SK-N-SH (cell line): ENCODE measurements at regions not wholly inside any gene's neighbourhood (a gene's known extent, or its start where the extent isn't known, plus 50 kb on each side); places are given as distances from the start of the nearest gene placed in this dataset.
A peak's percentile ranks its signal among the peaks of the same experiment; 100 is the strongest.

ENCODE experiments used
- CTCF ChIA-PET: fragments of 300-600, 350-600 bp; formaldehyde crosslinking; extraction: SDS; loops from one replicate; lab custom pipeline; 2021; lab: Yijun Ruan, JAX
- POLR2A ChIA-PET: fragments of 350-600 bp; sonication (Branson Sonifier 250); formaldehyde crosslinking; extraction: SDS; loops from one replicate; lab custom pipeline; 2020; ENCODE audit warnings: antibody characterized with exemption, inconsistent platforms; lab: Yijun Ruan, JAX
- DNase-seq: peaks from one replicate; pipeline ENCODE4 v3.0.0; 2012
- H2AFZ ChIP-seq: fragments of 200-600 bp; sonication (generic); 2 replicates; pipeline ENCODE4 v1.8.1; 2016; ENCODE audit warnings: antibody characterized with exemption, mild to moderate bottlenecking, low read depth
- H3F3A ChIP-seq: fragments of 200-600 bp; sonication (generic); replicated peaks from 2 replicates; pipeline ENCODE3; 2016; ENCODE audit warnings: antibody characterized with exemption, mild to moderate bottlenecking; ENCODE audit not compliant: insufficient read depth
- H3K27ac ChIP-seq, 2 experiments: fragments of 200-500 bp in 1 of 2; fragments of 200-600 bp in 1 of 2; sonication (Bioruptor generic) in 1 of 2; sonication (generic), shearing (Covaris generic) in 1 of 2; 2 replicates each; pipeline versions ENCODE4 v1.5.1 to v1.6.1; 2014 to 2016; ENCODE audit warnings: low read depth in 2 of 2, inconsistent platforms in 1 of 2, low read length in 1 of 2, mild to moderate bottlenecking in 1 of 2, mixed read lengths in 1 of 2
- H3K27me3 ChIP-seq: fragments of 200-600 bp; sonication (generic), shearing (Covaris generic); 2 replicates; pipeline ENCODE4 v1.6.1; 2016; ENCODE audit warnings: mixed run types; ENCODE audit not compliant: insufficient read depth
- H3K36me3 ChIP-seq, 2 experiments: fragments of 200-500 bp in 1 of 2; fragments of 200-600 bp in 1 of 2; sonication (Bioruptor generic) in 1 of 2; sonication (generic) in 1 of 2; replicated peaks in 1 of 2; 2 replicates each; pipeline versions ENCODE3 to v1.5.1; 2014 to 2016; ENCODE audit warnings: low read length in 1 of 2, mild to moderate bottlenecking in 1 of 2; ENCODE audit not compliant: insufficient read depth in 2 of 2, control insufficient read depth in 1 of 2
- H3K4me1 ChIP-seq, 2 experiments: fragments of 200-500 bp in 1 of 2; fragments of 200-600 bp in 1 of 2; sonication (Bioruptor generic) in 1 of 2; sonication (generic), shearing (Covaris generic) in 1 of 2; 2 replicates each; pipeline versions ENCODE4 v1.5.1 to v1.6.1; 2014 to 2016; ENCODE audit warnings: low read depth in 1 of 2, low read length in 1 of 2, mixed run types in 1 of 2; ENCODE audit not compliant: insufficient read depth in 2 of 2, control insufficient read depth in 1 of 2
- H3K4me2 ChIP-seq: fragments of 200-600 bp; sonication (generic), shearing (Covaris generic); 2 replicates; pipeline ENCODE4 v1.6.1; 2017; ENCODE audit warnings: mixed run types
- H3K4me3 ChIP-seq, 2 experiments: fragments of 200-500 bp in 1 of 2; fragments of 200-600 bp in 1 of 2; sonication (Bioruptor generic) in 1 of 2; sonication (generic), shearing (Covaris generic) in 1 of 2; 2 replicates each; pipeline versions ENCODE4 v1.5.1 to v1.8.1; 2014 to 2016; ENCODE audit warnings: low read depth in 2 of 2, inconsistent platforms in 1 of 2, low read length in 1 of 2, mild to moderate bottlenecking in 1 of 2, mixed read lengths in 1 of 2, moderate library complexity in 1 of 2
- H3K79me2 ChIP-seq: fragments of 200-600 bp; sonication (generic); 2 replicates; pipeline ENCODE4 v1.8.1; 2017; ENCODE audit warnings: mild to moderate bottlenecking; ENCODE audit not compliant: insufficient read depth
- H3K9ac ChIP-seq: fragments of 200-600 bp; sonication (generic); 2 replicates; pipeline ENCODE4 v1.6.1; 2017; ENCODE audit warnings: mixed run types
- H3K9me2 ChIP-seq: fragments of 200-600 bp; sonication (generic); 2 replicates; pipeline ENCODE4 v1.6.1; 2017; ENCODE audit warnings: mixed run types
- H3K9me3 ChIP-seq: fragments of 200-600 bp; sonication (generic); 2 replicates; pipeline ENCODE4 v1.6.1; 2017; ENCODE audit warnings: mixed run types, mild to moderate bottlenecking, moderate library complexity
- H4K20me1 ChIP-seq: fragments of 200-600 bp; sonication (generic); 2 replicates; pipeline ENCODE4 v1.6.1; 2017; ENCODE audit warnings: mild to moderate bottlenecking, mixed run types; ENCODE audit not compliant: insufficient read depth
- EP300 ChIP-seq, 2 experiments: IDR thresholded peaks; 2 replicates each; pipeline versions ENCODE4 v1.4.0 to v1.6.1; 2012; ENCODE audit warnings: borderline replicate concordance in 1 of 2, low read depth in 1 of 2, low read length in 1 of 2
- FOSL2 ChIP-seq: IDR thresholded peaks from 2 replicates; pipeline ENCODE4 v1.4.0; 2012; ENCODE audit warnings: low read depth, mild to moderate bottlenecking, moderate library complexity, borderline replicate concordance
- FOXJ3 ChIP-seq: sonication (generic); formaldehyde crosslinking; IDR thresholded peaks from 2 replicates; pipeline ENCODE4 v1.5.1; 2020; ENCODE audit warnings: mild to moderate bottlenecking, missing genetic modification reagents
- GABPA ChIP-seq: IDR thresholded peaks from 2 replicates; pipeline ENCODE4 v1.4.0; 2012; ENCODE audit warnings: low read depth, mild to moderate bottlenecking
- MEF2A ChIP-seq: IDR thresholded peaks from 2 replicates; pipeline ENCODE4 v1.4.0; 2012; ENCODE audit warnings: low read depth, borderline replicate concordance
- NFIC ChIP-seq: IDR thresholded peaks from 2 replicates; pipeline ENCODE4 v1.4.0; 2012; ENCODE audit warnings: borderline replicate concordance
- POLR2AphosphoS5 ChIP-seq: IDR thresholded peaks from 2 replicates; pipeline ENCODE4 v1.6.1; 2012; ENCODE audit warnings: low read depth, low read length
- RXRA ChIP-seq: IDR thresholded peaks from 2 replicates; pipeline ENCODE4 v1.4.0; 2012; ENCODE audit warnings: low read depth, mild to moderate bottlenecking, borderline replicate concordance
- SIN3A ChIP-seq: IDR thresholded peaks from 2 replicates; pipeline ENCODE4 v1.6.1; 2012; ENCODE audit warnings: low read depth, mild to moderate bottlenecking, low read length, moderate library complexity, borderline replicate concordance
- TCF12 ChIP-seq: IDR thresholded peaks from 2 replicates; pipeline ENCODE4 v1.4.0; 2012
- WGBS: methylation state at CpG from one replicate; pipeline ENCODE4 v1.1.6; 2017; ENCODE audit warnings: low lambda C conversion rate; 5-methylcytosine and 5-hydroxymethylcytosine counted together
- TF ChIP-seq, protein P1 (sequence below): IDR thresholded peaks from 2 replicates; pipeline ENCODE4; 2012
- TF ChIP-seq, protein P2 (sequence below): IDR thresholded peaks from 2 replicates; pipeline ENCODE4 v1.6.1; 2012; ENCODE audit warnings: mild to moderate bottlenecking, low read depth, low read length, moderate library complexity
- TF ChIP-seq, protein P3 (sequence below): fragments of 200-600 bp; sonication (generic); IDR thresholded peaks from 2 replicates; pipeline ENCODE4 v1.6.1; 2017; ENCODE audit warnings: antibody characterized with exemption, mild to moderate bottlenecking, moderate library complexity
- TF ChIP-seq, protein P4 (sequence below): IDR thresholded peaks from 2 replicates; pipeline ENCODE4 v1.4.0; 2012; ENCODE audit warnings: low read depth, borderline replicate concordance

DNA sequence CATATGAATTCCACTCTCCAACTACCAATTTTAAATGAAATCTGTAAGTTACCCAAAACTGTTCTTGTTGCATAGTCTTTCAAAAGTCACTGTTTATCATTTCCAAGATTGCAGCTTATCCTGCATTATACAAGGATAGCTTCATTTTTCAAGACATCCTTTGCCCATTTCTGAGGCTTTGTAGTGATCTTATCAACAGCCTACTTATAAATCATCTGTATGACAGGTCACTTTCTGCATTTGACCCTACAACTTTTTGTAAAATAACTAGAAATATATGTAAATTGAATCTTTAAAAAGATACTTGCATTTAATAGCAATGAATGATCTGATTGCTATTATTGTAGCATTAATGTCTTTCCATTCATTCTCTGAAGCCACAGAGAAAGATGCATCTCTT lies 521.1 kb downstream of the UTRN start:
- Histone ChIP-seq H3K9ac (no peak overlapping the region), H3K4me2 (no peak overlapping the region), H3K27me3 (no peaks in the 10 kb centered on the region), H3K9me3 (no peaks in the 10 kb centered on the region), H3K9me2 (no peaks in the 10 kb centered on the region), H3F3A (peaks cover 12% of the 10 kb centered on the region), H2AFZ (no peak overlapping the region), H3K4me3 (no peak overlapping the region), H3K4me1 (peaks cover 0 to 14% of the 10 kb centered on the region in 2 experiments; a peak in 2 of 4 replicates), H3K36me3 (no peaks in the 10 kb centered on the region)
- POLR2A ChIA-PET = no interaction called here
- TF ChIP-seq FOXJ3 (CRISPR knock-in tag) (no peak), SIN3A (no peak), MEF2A (no peak), GABPA (no peak), NFIC (no peak), TCF12 (no peak)
- TF ChIP-seq, protein P1, sequence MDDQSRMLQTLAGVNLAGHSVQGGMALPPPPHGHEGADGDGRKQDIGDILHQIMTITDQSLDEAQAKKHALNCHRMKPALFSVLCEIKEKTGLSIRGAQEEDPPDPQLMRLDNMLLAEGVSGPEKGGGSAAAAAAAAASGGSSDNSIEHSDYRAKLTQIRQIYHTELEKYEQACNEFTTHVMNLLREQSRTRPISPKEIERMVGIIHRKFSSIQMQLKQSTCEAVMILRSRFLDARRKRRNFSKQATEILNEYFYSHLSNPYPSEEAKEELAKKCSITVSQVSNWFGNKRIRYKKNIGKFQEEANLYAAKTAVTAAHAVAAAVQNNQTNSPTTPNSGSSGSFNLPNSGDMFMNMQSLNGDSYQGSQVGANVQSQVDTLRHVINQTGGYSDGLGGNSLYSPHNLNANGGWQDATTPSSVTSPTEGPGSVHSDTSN = no peak
- TF ChIP-seq, protein P2, sequence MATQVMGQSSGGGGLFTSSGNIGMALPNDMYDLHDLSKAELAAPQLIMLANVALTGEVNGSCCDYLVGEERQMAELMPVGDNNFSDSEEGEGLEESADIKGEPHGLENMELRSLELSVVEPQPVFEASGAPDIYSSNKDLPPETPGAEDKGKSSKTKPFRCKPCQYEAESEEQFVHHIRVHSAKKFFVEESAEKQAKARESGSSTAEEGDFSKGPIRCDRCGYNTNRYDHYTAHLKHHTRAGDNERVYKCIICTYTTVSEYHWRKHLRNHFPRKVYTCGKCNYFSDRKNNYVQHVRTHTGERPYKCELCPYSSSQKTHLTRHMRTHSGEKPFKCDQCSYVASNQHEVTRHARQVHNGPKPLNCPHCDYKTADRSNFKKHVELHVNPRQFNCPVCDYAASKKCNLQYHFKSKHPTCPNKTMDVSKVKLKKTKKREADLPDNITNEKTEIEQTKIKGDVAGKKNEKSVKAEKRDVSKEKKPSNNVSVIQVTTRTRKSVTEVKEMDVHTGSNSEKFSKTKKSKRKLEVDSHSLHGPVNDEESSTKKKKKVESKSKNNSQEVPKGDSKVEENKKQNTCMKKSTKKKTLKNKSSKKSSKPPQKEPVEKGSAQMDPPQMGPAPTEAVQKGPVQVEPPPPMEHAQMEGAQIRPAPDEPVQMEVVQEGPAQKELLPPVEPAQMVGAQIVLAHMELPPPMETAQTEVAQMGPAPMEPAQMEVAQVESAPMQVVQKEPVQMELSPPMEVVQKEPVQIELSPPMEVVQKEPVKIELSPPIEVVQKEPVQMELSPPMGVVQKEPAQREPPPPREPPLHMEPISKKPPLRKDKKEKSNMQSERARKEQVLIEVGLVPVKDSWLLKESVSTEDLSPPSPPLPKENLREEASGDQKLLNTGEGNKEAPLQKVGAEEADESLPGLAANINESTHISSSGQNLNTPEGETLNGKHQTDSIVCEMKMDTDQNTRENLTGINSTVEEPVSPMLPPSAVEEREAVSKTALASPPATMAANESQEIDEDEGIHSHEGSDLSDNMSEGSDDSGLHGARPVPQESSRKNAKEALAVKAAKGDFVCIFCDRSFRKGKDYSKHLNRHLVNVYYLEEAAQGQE = no peak
- TF ChIP-seq, protein P3, sequence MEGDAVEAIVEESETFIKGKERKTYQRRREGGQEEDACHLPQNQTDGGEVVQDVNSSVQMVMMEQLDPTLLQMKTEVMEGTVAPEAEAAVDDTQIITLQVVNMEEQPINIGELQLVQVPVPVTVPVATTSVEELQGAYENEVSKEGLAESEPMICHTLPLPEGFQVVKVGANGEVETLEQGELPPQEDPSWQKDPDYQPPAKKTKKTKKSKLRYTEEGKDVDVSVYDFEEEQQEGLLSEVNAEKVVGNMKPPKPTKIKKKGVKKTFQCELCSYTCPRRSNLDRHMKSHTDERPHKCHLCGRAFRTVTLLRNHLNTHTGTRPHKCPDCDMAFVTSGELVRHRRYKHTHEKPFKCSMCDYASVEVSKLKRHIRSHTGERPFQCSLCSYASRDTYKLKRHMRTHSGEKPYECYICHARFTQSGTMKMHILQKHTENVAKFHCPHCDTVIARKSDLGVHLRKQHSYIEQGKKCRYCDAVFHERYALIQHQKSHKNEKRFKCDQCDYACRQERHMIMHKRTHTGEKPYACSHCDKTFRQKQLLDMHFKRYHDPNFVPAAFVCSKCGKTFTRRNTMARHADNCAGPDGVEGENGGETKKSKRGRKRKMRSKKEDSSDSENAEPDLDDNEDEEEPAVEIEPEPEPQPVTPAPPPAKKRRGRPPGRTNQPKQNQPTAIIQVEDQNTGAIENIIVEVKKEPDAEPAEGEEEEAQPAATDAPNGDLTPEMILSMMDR = no peak
- TF ChIP-seq, all 33 proteins: peak for 0
- CTCF ChIA-PET = no interaction called here
- H3K79me2 ChIP-seq = no peaks in the 10 kb centered on the region
- H3K27ac ChIP-seq = no peak overlapping the region
- DNase-seq = no peak
- no peaks in the 10 kb centered on the region for H4K20me1 ChIP-seq

DNA sequence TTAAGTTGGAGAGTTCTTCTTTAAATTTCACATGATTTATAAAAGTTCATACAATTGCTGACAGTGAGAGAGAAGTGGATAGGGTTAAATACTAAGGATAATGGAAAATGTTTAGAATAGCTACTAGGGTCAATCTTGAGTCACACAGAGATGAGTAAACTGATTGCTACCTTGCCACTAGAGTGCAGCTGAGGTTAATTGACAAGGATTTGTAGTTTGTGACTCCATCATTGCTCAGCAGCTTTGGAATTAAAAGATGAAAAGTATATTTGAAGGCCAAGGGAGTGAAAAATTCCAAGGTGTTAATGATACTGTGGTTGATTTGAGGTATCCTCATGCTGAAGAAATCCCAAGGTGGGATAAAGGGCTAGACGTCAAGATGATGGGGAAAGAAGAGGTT lies 524.0 kb downstream of the UTRN start:
- CTCF ChIA-PET = interaction anchor here (1.2 kb wide), 1 partner anchor 23 kb away, joined by 3 read pairs; no protein-coding TSS in a partner anchor
- H2AFZ ChIP-seq = no peak overlapping the region

More for the DNA sequence above, 524.0 kb downstream of the UTRN start:
- no peak overlapping the region for H3K4me3 ChIP-seq
- peaks cover 0 to 1% of the 10 kb centered on the region in 2 experiments for H3K36me3 ChIP-seq
- POLR2A ChIA-PET = no interaction called here
- no peak for DNase-seq
- H3K9me2 ChIP-seq = no peaks in the 10 kb centered on the region
- no peak overlapping the region for H3K4me2 ChIP-seq
- H3K4me1 ChIP-seq = peaks cover 0 to 12% of the 10 kb centered on the region in 2 experiments; a peak in 2 of 4 replicates
- peaks cover 12% of the 10 kb centered on the region for H3F3A ChIP-seq
- TF ChIP-seq FOXJ3 (CRISPR knock-in tag) (no peak), EP300 (IDR thresholded peaks at IDR 0.05; ENCODE audit: borderline replicate concordance in 1 of 2, low read depth in 1 of 2, low read length in 1 of 2) (no peak), POLR2AphosphoS5 (no peak), RXRA (peak; percentile 76), FOSL2 (peak; percentile 24; the same call in 1 of the 2 replicates)
- TF ChIP-seq, protein P1 = peak; percentile 26; the same call in 1 of the 2 replicates
- TF ChIP-seq, protein P4, sequence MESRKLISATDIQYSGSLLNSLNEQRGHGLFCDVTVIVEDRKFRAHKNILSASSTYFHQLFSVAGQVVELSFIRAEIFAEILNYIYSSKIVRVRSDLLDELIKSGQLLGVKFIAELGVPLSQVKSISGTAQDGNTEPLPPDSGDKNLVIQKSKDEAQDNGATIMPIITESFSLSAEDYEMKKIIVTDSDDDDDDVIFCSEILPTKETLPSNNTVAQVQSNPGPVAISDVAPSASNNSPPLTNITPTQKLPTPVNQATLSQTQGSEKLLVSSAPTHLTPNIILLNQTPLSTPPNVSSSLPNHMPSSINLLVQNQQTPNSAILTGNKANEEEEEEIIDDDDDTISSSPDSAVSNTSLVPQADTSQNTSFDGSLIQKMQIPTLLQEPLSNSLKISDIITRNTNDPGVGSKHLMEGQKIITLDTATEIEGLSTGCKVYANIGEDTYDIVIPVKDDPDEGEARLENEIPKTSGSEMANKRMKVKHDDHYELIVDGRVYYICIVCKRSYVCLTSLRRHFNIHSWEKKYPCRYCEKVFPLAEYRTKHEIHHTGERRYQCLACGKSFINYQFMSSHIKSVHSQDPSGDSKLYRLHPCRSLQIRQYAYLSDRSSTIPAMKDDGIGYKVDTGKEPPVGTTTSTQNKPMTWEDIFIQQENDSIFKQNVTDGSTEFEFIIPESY = no peak
- no peaks in the 10 kb centered on the region for H3K79me2 ChIP-seq
- H3K9me3 ChIP-seq = no peaks in the 10 kb centered on the region
- WGBS = 17% methylated on average over 1 of the region's 1 CpG
- H4K20me1 ChIP-seq = no peaks in the 10 kb centered on the region
- H3K27ac ChIP-seq = peak overlapping the region in 1 of 2 experiments; percentile 51; a peak in 2 of 4 replicates
- no peak overlapping the region for H3K9ac ChIP-seq
- H3K27me3 ChIP-seq = no peaks in the 10 kb centered on the region
